HG02798 (cell line): ENCODE measurements at regions not wholly inside any gene's neighbourhood (a gene's known extent, or its start where the extent isn't known, plus 50 kb on each side); places are given as distances from the start of the nearest gene placed in this dataset.
"Not testable (repeated sequence)": the region's sequence is repeated elsewhere in the genome, so short reads cannot be mapped to it uniquely, and the experiment has no call there.

Source experiments
- ATAC-seq: cut with Tn5 transposase; IDR thresholded peaks from one replicate; pipeline ENCODE4 v1.9.1; 2021; ENCODE audit warnings: mild to moderate bottlenecking; ENCODE audit not compliant: unreplicated experiment, poor library complexity

DNA sequence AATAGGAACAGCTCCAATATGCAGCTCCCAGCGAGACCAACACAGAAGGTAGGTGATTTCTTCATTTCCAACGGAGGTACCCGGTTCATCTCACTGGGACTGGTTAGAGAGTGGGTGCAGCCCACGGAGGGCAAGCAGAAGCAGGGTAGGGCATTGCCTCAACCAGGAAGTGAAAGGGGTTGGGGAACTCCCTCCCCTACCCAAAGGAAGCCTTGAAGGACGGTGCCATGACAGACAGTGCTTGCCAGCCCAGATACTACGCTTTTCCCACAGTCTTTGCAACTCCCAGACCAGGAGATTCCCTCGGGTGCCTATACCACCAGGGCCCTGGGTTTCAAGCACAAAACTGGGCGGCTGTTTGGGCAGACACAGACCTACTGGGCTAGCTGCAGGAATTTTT lies 576.9 kb upstream of the NECTIN3 start:
- no peak for ATAC-seq

DNA sequence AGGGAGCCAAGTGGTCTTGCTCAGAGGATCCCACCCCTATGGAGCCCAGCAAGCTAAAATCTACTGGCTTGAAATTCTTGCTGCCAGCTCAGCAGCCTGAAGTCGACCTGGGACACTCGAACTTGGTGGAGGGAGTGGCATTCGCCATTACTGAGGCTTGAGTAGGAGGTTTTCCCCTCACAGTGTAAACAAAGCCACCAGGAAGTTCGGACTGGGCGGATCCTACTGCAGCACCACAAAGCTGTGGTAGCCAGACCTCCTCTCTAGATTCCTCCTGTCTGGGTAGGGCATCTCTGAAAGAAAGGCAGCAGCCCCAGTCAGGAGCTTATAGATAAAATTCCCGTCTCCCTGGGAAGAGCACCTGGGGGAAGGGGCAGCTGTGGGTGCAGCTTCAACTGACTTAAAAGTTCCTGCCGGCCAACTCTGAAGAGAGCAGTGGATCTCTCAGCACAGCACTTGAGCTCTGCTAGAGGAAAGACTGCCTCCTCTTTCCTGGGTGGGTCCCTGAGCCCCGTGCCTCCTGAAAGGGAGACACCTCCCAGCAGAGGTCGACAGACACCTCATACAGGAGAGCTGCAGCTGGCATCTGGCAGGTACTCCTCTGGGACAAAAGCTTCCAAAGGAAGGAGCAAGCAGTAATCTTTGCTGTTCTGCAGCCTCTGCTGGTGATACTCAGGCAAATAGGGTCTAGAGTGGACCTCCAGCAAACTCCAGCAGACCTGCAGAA lies 576.3 kb upstream of the NECTIN3 start:
- no peak for ATAC-seq

DNA sequence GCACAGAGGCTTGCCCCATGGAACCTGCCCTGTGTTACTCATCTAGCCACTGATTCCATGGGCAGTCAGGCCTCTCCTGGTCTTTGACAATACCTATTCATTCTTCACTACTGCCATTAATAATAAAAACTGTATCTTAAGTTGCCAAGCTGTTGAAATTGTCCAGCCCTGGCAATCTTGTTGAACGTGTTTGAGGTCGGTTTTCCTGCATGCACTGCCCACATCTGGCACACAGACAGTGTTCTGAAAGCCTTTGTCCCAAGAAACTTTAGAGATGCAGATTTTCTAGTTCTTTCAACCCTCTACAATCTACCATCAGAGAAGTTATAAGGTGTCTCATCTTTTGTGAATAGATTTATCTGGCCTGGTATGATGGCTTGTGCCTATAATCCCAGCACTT lies 567.2 kb upstream of the NECTIN3 start:
- ATAC-seq: no peak

DNA sequence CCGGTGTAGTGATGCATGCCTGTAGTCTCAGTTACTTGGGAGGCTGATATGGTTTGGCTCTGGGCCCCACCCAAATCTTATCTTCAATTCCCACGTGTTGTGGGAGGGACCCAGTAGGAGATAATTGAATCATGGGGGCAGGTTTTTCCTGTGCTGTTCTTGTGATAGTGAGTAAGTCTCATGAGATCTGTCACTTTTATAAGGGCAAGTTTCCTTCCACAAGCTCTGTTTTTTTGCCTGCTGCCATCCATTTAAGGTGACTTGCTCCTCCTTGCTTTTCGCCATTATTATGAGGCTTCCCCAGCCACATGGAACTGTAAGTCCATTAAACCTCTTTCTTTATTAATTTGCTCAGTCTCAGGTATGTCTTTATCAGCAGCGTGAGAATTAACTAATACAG lies 566.7 kb upstream of the NECTIN3 start:
- no peak for ATAC-seq

DNA sequence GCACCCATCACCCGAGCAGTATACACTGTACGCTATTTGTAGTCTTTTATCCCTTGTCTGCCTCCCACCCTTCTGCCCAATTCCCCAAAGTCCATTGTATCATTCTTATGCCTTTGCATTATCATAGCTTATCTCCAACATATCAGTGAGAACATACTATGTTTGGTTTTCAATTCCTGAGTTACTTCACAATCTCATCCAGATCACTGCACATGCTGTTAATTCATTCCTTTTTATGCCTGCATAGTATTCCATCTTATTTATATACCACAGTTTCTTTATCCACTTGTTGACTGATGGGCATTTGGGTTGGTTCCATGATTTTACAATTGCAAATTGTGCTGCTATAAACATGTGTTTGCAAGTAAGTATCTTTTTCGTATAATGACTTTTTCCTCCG lies 564.7 kb upstream of the NECTIN3 start:
- no peak for ATAC-seq

DNA sequence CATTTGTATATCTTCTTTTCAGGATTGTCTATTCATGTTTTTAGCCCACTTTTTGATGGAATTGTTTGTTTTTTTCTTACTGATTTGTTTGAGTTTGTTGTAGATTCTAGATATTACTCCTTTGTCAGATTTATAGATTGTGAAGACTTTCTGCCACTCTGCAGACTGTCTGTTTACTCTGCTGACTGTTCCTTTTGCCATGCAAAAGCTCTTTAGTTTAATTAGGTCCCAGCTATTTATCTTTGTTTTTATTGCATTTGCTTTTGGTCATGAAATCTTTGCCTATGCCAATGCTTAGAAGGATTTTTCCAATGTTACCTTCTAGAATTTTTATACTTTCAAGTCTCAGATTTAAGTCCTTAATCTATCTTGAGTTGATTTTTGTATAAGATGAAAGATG lies 564.0 kb upstream of the NECTIN3 start:
- not testable (repeated sequence) for ATAC-seq

DNA sequence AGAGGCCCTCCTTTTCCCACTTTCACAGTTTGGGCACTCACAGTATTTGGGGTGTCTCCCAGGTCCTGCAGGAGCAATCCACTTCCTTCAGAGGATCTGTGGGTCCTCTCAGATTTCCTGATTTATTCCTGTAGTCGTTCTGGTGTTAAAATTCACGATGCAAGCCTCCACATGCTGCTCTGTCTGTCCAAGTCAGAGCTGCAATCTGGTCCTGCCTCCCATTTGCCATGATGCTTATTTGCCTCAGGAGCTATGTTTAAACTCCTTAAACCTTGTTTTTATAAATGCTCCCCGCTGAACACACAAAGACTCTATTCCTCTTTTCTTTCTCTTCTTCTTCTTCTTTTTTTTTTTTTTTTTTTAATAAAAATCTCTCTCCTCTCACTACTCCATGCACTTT lies 558.7 kb upstream of the NECTIN3 start:
- no peak for ATAC-seq

DNA sequence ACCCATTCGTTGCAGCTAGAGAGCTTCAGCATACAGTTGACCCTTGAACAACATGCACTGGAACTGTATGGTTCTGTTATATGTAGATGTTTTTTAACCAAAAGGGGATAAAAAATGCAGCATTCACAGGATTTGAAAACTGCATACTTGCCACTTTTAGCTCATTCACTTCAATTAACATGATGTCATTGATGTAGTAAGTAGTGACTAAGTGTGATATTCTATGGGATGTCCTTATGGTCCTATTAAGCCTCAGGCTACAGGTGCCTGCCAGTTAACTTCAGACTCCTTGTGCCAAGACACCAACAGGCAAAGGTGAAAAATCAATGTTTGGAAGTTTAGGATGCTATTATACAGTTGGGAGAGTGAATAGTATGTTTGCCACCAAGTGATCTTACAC lies 553.6 kb upstream of the NECTIN3 start:
- no peak for ATAC-seq

DNA sequence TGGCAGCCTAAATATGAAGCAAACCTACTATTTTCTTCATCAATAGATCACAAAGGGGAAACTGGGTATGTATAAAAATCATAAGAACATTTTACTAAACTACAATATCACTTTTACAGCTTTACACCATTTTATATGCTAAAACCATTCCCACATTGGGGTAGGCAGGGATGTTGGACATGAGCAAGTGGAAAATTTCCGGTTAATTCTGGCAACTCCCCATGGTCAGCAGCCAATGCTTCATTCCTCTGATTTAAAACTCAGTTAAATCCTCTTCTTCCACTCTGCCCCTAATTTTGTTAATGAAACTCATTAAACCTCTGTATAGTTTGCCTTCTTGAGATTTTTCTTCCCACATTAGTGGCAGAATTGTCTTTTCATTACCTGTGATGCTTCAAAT lies 552.5 kb upstream of the NECTIN3 start:
- no peak for ATAC-seq

DNA sequence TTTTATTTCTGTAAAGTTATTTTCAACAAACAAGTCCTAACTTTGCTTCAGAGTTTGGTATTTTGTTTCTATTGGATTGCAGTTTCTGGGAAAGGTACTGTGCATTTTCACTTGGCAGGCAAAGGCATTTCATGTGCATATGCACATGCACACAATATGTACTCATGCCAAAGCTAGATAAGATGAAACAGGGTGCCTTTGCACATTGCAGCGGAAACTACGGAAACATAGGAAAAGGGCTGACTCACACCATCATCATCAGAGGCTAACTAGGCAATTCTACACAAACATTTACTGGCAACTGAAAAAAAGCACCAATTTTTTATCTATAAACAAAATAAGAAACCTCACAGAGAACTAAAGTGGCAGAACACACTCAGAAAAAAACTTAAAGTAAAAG lies 550.6 kb upstream of the NECTIN3 start:
- ATAC-seq: no peak

DNA sequence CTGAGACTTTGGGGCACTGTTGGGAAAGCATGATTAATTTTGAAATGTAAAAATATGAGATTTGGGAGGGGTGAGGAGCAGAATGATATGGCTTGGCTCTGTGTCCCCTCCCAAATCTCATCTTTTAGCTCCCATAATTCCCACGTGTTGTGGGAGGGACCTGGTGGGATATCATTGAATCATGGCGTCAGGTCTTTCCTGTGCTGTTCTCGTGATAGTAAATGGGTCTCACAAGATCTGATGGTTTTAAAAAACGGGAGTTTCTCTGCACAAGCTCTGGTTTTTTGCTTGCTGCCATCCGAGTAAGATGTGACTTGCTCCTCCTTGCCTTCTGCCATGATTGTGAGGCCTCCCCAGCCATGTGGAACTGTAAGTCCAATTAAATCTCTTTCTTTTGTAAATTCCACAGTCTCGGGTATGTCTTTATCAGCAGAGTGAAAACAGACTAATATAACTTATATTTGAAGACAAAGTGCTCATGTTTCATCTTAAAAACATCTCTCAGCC lies 546.0 kb upstream of the NECTIN3 start:
- ATAC-seq: not testable (repeated sequence)

DNA sequence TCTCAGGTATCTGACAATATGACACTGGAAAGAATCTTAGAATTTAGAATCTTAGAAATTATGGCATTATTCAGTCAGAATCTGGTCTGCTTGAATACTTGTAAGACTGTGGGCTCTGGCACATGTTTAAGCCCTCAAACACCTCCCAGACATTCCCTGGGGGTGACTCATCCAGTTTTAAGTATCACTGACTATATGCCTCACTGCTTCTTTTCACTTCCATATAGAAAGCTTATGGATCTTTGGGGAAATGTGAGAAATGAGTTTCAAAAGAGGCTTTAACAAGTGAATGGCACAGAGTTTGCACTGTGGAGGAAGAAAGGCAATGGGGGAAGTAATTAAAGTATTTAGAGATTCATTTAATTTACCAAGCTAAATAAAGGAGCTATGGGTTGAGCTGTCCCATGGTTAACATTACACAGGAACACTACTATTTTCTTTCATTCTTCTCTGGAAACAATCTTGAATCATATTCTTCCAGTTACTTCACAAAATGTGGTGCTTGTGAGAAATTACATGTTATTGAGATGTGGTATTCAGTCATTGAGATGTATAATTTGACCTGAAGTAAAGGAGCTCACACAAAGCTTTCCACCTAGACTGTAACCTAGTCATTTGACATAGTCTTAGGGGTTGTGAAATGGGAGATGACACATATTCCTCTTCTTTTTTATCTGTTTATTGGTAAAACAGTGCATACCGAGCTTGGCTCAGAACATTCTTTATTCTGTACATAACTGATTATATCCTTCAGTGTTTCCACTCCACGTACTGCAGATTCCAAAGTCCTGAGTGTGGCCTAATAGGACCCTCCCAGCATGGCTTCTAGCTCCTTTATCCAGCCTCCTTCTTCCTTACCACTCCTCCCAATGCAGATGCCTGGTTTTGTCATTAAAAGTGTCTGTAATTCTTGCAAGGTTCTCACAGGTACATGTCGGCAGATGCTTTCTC lies 544.6 kb upstream of the NECTIN3 start:
- ATAC-seq: no peak

DNA sequence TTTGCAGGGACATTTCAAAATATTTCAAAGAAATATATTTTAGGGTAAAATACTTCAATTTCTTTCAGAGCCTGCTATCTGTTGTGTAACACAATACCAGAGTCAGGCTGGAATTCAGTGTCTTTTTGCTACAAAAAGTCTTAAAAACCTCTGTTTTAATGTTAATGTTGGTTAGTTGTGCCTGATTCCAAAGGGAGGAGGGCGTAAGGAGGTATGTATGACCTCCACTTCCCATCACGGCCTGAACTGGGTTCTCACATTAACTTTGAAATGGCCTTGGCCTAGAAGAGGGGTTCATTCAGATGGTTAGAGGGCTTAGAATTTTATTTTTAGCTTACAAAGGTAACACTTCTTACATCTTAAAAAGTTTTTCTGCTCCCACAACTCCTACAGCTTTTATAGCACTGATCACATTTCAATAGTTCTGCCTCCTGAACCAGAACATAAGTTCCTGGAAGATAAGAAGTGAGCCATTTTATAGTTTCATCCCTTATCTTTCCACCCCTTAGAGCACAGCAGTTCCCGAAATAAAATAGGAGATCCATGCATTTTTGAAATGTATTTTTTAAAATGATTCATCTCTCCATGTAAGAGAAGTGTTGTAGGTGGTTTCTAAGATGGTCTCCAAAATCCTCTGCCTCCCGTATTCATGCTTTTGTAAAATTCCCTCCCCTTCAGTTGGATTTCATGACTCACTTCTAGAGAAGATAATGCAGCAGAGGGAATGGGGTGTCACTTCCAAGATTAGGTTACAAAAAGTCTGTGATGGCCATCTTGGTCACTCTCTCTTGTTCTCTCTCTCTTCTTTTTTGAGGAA lies 543.1 kb upstream of the NECTIN3 start:
- no peak for ATAC-seq

DNA sequence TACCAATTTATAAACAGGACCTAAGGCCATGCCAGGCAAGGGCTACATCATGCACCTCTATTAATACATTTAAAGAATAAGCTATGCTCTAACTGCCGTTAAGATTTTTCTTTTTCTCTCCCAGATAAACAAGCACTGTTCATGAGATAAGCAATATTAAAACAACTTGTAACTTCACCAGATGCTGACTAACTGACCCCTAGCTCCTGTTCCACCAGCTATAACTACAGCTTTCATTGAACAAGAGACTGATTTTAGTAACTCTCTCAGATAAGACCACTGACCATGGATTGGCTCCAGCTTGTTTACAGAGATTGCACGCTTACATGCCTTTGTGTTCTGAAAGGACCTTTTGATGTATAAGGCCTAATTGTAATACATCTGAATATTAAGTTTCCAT lies 540.7 kb upstream of the NECTIN3 start:
- ATAC-seq: no peak

DNA sequence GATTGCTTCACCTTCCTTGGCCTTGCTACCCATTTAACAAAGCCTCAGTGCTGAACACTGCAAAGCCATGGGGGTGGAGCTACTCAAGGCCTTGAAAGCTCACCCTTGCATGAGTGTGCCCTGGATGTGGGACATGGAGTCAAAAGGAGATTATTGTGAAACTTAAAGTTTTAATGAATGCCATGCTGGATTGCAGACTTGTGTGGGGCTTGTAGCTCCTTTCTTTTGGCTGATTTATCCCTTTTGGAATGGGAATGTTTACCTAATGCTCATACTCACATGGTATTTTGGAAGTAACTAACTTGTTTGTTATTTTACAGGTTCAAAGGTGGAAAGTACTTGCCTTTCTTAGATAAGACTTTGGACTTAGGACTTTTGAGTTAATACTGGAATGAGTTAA lies 538.5 kb upstream of the NECTIN3 start:
- ATAC-seq: no peak

DNA sequence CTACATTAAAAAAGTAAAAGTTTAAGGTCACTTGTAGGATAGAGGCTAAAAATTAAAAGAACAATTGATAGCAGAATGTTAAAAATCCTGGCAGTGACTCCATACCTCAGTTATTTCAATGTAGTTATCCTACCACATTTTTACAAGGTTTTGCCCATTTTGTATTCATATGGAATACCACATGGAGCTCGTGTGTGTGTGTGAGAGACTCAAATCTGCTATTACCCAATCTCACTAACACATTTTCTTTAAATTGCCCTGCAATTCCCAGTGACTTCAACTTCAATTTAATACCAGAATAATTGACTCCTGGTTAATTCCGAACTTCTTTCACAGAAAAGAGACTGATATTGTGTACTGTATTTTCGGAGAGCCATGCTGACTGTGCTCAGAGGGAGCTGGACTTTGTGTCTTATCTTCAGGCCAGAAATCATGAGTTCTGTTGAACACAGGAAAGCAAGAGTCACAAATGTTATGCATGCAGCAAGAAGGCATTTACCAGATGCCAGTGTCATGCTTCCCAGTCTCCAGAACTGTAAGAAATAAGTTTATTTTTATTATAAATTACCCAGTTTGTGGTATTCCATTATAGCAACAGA lies 529.0 kb upstream of the NECTIN3 start:
- no peak for ATAC-seq

DNA sequence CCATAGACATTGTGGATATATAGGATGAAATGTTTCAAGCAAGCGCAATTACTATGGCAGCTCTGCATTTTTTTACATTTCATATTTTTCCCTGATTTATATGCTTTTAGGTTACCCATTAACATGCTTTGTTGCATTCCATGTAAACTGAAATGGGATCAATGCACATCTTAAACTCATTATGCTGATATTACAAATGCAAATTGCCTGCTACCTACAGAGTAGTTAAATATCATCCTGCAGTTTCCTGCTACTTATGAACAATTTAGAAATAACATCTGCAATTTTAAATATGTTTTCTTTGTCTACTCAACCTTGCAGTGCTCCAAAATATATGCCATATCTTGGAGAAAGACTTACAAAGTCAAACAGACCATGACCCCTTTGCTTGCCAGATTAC lies 526.9 kb upstream of the NECTIN3 start:
- no peak for ATAC-seq

DNA sequence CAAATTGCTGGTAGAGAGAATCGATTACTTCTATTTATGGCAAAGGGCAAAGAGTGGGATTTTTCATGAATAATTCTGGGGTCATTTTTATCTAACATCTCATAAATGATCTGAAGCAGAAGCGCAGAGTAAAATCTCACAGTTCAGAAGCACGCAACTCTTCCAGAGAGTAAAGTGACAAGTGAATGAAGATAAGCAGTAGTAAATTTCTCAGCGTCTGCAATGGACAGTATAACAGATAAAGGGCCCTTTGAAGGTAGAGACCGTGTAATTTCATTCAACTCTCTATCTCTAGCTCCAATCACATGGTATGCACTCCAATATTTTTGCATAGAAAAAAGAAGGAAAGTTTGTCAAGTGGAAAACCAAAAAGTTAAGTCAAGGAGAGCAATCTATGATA lies 521.1 kb upstream of the NECTIN3 start:
- no peak for ATAC-seq

DNA sequence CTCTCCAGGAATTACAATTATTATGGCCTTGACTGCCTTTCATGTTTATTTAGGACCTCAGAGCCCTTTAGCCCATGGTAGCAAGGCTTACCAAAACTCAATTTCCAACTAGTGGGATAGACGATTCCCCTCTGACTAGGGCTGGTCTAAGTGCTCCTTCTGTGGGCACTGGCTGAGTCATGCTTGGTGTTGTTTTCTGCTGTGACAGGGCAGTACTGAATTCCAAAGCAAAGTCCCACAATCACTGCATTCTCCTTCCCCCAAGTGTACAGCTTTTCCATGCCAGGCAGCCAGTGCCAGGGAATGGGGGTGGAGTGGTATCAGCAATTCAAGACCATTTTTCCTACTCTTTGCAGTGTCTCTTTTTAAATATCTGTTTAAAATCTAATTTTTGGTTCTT lies 509.0 kb upstream of the NECTIN3 start:
- ATAC-seq: no peak

DNA sequence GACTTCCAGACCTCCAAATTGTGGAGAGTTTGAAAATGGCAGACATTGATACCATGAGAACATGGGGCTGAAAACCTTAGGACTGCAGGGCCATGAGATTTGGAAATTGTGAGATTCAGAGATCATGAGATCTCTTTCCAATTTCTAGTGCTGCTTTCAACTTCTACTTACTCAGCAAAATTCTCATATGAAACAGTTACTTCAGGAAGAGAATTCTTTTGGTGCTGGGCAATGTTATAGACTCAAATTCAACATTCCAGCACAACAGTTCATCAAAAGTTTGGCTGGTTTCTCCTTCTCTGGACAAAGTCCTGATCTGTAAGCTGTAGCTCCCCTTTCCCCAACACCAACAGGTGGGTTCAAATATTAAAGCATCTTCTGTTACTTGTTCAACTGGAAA lies 506.9 kb upstream of the NECTIN3 start:
- no peak for ATAC-seq
